HepG2 (cell line): ENCODE measurements at regions not wholly inside any gene's neighbourhood (a gene's known extent, or its start where the extent isn't known, plus 50 kb on each side); places are given as distances from the start of the nearest gene placed in this dataset.

Experiments
- CTCF ChIP-seq: sonication (generic); formaldehyde crosslinking; IDR thresholded peaks from 2 replicates; pipeline ENCODE4 v1.5.0; 2020; ENCODE audit warnings: mild to moderate bottlenecking, missing genetic modification reagents, moderate library complexity
- ELF1 ChIP-seq: sonication (generic); formaldehyde crosslinking; IDR thresholded peaks from 2 replicates; pipeline ENCODE4 v1.4.0; 2020; ENCODE audit warnings: missing genetic modification reagents
- MYPOP ChIP-seq: sonication (generic); formaldehyde crosslinking; IDR thresholded peaks from 2 replicates; pipeline ENCODE4 v1.8.1; 2023; ENCODE audit warnings: mild to moderate bottlenecking, moderate library complexity, missing genetic modification reagents
- NR2C2 ChIP-seq: sonication (generic); formaldehyde crosslinking; IDR thresholded peaks from 2 replicates; pipeline ENCODE4 v1.4.0; 2020; ENCODE audit warnings: missing genetic modification reagents, mild to moderate bottlenecking, moderate library complexity, borderline replicate concordance
- PCBP1 ChIP-seq: fragments of 200-400 bp; formaldehyde crosslinking; IDR thresholded peaks from 2 replicates; pipeline ENCODE4 v1.6.1; 2017; ENCODE audit warnings: mild to moderate bottlenecking, low read depth, low read length, borderline replicate concordance
- POLR2A ChIP-seq, 2 experiments: IDR thresholded peaks; 2 replicates each; pipeline ENCODE4 v1.6.1; 2011; ENCODE audit warnings: low read depth in 2 of 2, low read length in 2 of 2, mild to moderate bottlenecking in 1 of 2, moderate library complexity in 1 of 2; ENCODE audit not compliant: insufficient read depth in 1 of 2
- REST ChIP-seq, 2 experiments: IDR thresholded peaks; 2 replicates each; pipeline ENCODE4 v1.6.1; 2011 to 2012; ENCODE audit warnings: low read length in 2 of 2, borderline replicate concordance in 1 of 2, low read depth in 1 of 2, mild to moderate bottlenecking in 1 of 2, moderate library complexity in 1 of 2
- SMC3 ChIP-seq: IDR thresholded peaks from 2 replicates; pipeline ENCODE4 v1.6.1; 2011; ENCODE audit warnings: low read length, improper control_type of control experiment
- STAT6 ChIP-seq: sonication (generic); formaldehyde crosslinking; IDR thresholded peaks from 2 replicates; pipeline ENCODE4 v1.4.0; 2020; ENCODE audit warnings: missing genetic modification reagents, mild to moderate bottlenecking, borderline replicate concordance
- TCF12 ChIP-seq, 2 experiments: fragments of 450-650 bp in 1 of 2; sonication (generic) in 1 of 2; formaldehyde crosslinking in 1 of 2; IDR thresholded peaks; 2 replicates each; pipeline versions ENCODE4 v1.6.1 to v1.8.0; 2017 to 2022; ENCODE audit warnings: antibody characterized with exemption in 1 of 2, mild to moderate bottlenecking in 1 of 2, missing genetic modification reagents in 1 of 2, moderate library complexity in 1 of 2
- ZBTB7A ChIP-seq: sonication (generic); formaldehyde crosslinking; IDR thresholded peaks from 2 replicates; pipeline ENCODE4 v1.8.0; 2022; ENCODE audit warnings: mild to moderate bottlenecking, missing genetic modification reagents
- ZFP41 ChIP-seq: sonication (generic); formaldehyde crosslinking; IDR thresholded peaks from 2 replicates; pipeline ENCODE4 v1.4.0; 2020; ENCODE audit warnings: mild to moderate bottlenecking, missing genetic modification reagents, borderline replicate concordance
- ZFP90 ChIP-seq: sonication (generic); formaldehyde crosslinking; IDR thresholded peaks from 2 replicates; pipeline ENCODE4 v1.8.0; 2022; ENCODE audit warnings: missing genetic modification reagents, mild to moderate bottlenecking, inconsistent platforms, borderline replicate concordance
- ZFYVE20 ChIP-seq: sonication (generic); formaldehyde crosslinking; IDR thresholded peaks from 2 replicates; pipeline ENCODE4 v1.8.0; 2023; ENCODE audit warnings: low read depth, mild to moderate bottlenecking, moderate library complexity, missing genetic modification reagents, borderline replicate concordance

- TF ChIP-seq MYPOP = no peak
- TF ChIP-seq ELF1 (CRISPR knock-in tag) = no peak
- no peak for TF ChIP-seq CTCF
- no peak for TF ChIP-seq STAT6 (CRISPR knock-in tag)
- TF ChIP-seq ZFP41 (CRISPR knock-in tag) = no peak
- no peak for TF ChIP-seq POLR2A (IDR thresholded peaks at IDR 0.05; ENCODE audit: insufficient read depth in 1 of 2, low read depth in 2 of 2, low read length in 2 of 2)
- no peak for TF ChIP-seq PCBP1
- TF ChIP-seq ZFYVE20 (CRISPR knock-in tag) = no peak
- no peak for TF ChIP-seq ZFP90 (CRISPR knock-in tag)
- TF ChIP-seq ZBTB7A (CRISPR knock-in tag) = no peak
- no peak for TF ChIP-seq NR2C2
- TF ChIP-seq TCF12 (IDR thresholded peaks at IDR 0.05) = no peak
- no peak for TF ChIP-seq TCF12 (CRISPR knock-in tag; IDR thresholded peaks at IDR 0.05)
- TF ChIP-seq SMC3 = no peak
- TF ChIP-seq REST (IDR thresholded peaks at IDR 0.05; ENCODE audit: borderline replicate concordance in 1 of 2, low read depth in 1 of 2, low read length in 2 of 2) = no peak
Observed at GRCh38 chr11:127574478-127574877, 573.9 kb upstream of the KIRREL3 start.
